ENCODE measurements at regions not wholly inside any gene's neighbourhood (a gene's known extent, or its start where the extent isn't known, plus 50 kb on each side); places are given as distances from the start of the nearest gene placed in this dataset.

GRCh38 chr7:115479448-115479847 lies 551.1 kb downstream of the TFEC start:
- TF ChIP-seq SMC3 (IDR thresholded peaks at IDR 0.05; ENCODE audit: borderline replicate concordance, low read length), result no peak
- no peak for TF ChIP-seq EED (IDR thresholded peaks at IDR 0.05; ENCODE audit: low read depth)
- TF ChIP-seq EZH2 (IDR thresholded peaks at IDR 0.05; ENCODE audit: borderline replicate concordance, control insufficient read depth, low read depth, low read length), result no peak
- TF ChIP-seq ZNF384 (IDR thresholded peaks at IDR 0.05; ENCODE audit: borderline replicate concordance, low read depth, low read length), result no peak
- TF ChIP-seq ETV6 (conservative IDR thresholded peaks at IDR 0.05 in 1 of 2, IDR thresholded peaks at IDR 0.05 in 1 of 2; ENCODE audit: borderline replicate concordance in 1 of 2, low read depth in 1 of 2), result no peak
- TF ChIP-seq CEBPZ (IDR thresholded peaks at IDR 0.05; ENCODE audit: low read depth, low read length), result no peak
- no peak for TF ChIP-seq JUND (IDR thresholded peaks at IDR 0.05; ENCODE audit: low read depth, low read length)
- no peak for TF ChIP-seq USF2 (IDR thresholded peaks at IDR 0.05; ENCODE audit: borderline replicate concordance, low read depth, low read length)
- no peak for TF ChIP-seq POLR2A (IDR thresholded peaks at IDR 0.05; ENCODE audit: low read depth, low read length)
- TF ChIP-seq, protein P1, sequence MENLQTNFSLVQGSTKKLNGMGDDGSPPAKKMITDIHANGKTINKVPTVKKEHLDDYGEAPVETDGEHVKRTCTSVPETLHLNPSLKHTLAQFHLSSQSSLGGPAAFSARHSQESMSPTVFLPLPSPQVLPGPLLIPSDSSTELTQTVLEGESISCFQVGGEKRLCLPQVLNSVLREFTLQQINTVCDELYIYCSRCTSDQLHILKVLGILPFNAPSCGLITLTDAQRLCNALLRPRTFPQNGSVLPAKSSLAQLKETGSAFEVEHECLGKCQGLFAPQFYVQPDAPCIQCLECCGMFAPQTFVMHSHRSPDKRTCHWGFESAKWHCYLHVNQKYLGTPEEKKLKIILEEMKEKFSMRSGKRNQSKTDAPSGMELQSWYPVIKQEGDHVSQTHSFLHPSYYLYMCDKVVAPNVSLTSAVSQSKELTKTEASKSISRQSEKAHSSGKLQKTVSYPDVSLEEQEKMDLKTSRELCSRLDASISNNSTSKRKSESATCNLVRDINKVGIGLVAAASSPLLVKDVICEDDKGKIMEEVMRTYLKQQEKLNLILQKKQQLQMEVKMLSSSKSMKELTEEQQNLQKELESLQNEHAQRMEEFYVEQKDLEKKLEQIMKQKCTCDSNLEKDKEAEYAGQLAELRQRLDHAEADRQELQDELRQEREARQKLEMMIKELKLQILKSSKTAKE (IDR thresholded peaks at IDR 0.05; ENCODE audit: low read depth, poor library complexity, severe bottlenecking), result no peak
- TF ChIP-seq, protein P2, sequence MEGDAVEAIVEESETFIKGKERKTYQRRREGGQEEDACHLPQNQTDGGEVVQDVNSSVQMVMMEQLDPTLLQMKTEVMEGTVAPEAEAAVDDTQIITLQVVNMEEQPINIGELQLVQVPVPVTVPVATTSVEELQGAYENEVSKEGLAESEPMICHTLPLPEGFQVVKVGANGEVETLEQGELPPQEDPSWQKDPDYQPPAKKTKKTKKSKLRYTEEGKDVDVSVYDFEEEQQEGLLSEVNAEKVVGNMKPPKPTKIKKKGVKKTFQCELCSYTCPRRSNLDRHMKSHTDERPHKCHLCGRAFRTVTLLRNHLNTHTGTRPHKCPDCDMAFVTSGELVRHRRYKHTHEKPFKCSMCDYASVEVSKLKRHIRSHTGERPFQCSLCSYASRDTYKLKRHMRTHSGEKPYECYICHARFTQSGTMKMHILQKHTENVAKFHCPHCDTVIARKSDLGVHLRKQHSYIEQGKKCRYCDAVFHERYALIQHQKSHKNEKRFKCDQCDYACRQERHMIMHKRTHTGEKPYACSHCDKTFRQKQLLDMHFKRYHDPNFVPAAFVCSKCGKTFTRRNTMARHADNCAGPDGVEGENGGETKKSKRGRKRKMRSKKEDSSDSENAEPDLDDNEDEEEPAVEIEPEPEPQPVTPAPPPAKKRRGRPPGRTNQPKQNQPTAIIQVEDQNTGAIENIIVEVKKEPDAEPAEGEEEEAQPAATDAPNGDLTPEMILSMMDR (IDR thresholded peaks at IDR 0.05 in 2 of 3, conservative IDR thresholded peaks at IDR 0.05 in 1 of 3; ENCODE audit: control insufficient read depth in 2 of 3, extremely low read depth in 1 of 3, insufficient read depth in 1 of 3, low read depth in 3 of 3, low read length in 3 of 3), result no peak
- TF ChIP-seq ZNF274 (IDR thresholded peaks at IDR 0.05; ENCODE audit: insufficient read depth, insufficient read length), result no peak
- no peak for TF ChIP-seq SIN3A (IDR thresholded peaks at IDR 0.05; ENCODE audit: low read depth, low read length)
- no peak for TF ChIP-seq NFXL1 (IDR thresholded peaks at IDR 0.05; ENCODE audit: borderline replicate concordance)
